Stimulated activated CD4-positive, alpha-beta T cell treated with anti-CD3 and anti-CD28 coated beads, Interleukin-12 subunit alpha, Interleukin-12 subunit beta, amount 100 ng/mL, for 48 hours (primary cell): ENCODE measurements at regions not wholly inside any gene's neighbourhood (a gene's known extent, or its start where the extent isn't known, plus 50 kb on each side); places are given as distances from the start of the nearest gene placed in this dataset.

ENCODE experiments used
- DNase-seq, 3 donors: peaks; one replicate each; pipeline ENCODE4 v3.0.0-alpha.2; 2020; ENCODE audit warnings: low read depth in 2 of 3, low spot score in 1 of 3

DNA sequence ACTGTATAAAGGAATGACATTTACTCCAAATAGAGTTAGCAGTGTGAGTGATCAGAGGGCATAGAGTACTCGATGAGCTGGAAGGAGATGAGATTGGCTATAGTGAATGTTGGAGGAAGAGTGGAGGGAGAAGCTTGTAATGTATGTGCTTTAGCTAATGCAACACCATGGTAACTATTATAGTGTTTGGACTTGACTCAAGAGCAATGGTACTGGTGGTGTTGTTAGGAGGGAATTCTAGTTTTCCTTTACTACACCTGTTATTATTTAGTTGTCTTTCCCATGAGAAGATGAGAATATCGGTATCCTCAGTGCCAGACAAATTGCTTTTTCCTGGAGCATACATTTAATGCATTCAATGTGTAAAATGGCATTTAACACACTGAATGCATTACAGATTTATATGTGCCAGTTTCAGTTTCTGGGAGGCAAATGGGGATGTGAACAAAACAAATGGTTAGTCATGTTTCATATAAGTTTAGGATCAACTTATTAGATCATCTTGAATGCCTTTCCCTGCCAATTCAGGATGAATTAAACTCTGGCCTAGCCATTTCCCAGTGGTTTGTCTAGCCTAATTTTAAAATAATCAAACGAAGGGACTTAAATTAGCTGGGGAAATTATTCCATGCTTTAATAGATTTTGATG lies 291.1 kb upstream of the ADAMTS5 start:
- DNase-seq = no peak

DNA sequence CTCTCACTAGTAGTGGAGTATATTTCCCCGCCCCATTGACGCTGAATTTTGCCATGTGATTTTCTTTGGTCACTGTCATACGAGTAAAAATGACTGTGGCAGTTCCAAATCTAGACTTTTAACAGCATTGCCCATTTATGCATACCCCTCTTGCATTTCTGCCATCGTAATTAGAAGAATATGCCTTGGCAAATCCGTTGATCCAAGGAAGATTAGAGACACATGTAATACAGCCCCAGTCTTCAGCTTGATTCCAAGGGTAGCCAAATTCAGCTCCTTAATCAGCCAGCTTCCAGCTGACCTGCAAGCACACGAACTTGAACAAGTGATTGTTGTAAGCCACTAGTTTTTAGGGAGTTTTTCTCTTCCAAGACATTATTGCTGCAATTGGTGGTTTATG lies 290.3 kb upstream of the ADAMTS5 start:
- DNase-seq = no peak

DNA sequence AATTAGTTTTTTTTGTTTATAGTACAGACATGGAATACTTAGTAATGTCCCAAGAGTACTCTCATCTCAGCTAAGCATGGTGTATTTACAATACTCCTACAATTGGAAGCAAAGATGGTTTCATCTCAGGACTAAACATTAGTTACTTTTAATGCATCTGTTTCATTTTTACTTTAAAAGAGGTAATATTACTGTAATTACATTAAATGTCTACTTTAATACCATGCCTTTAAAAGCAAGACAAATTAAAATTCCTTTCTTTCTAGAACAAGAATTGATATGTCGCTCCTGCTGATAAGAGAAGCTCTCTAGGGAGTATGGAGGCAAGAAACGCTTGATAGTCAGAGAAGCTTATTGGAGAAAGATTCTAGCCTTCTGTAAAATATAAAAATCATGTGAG lies 284.9 kb upstream of the ADAMTS5 start:
- no peak for DNase-seq

DNA sequence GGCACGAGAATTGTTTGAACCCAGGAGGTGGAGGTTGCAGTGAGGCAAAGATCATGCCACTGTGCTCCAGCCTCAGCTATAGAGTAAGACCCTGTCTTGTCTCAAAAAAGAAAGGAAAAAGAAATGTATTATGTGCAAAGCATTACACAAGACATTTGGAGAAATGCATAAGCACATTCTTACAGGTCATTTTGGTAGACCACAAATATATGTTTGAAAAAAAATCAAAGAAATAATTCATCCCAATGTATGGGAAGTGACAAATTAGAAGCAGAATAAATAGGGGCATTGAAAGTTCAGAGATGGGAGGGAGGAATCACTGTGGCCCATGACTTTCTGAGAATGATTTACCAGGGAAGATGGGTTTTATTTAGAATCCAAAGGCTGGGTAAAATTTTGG lies 283.5 kb upstream of the ADAMTS5 start:
- DNase-seq = no peak

GRCh38 chr21:27248814-27249213 lies 281.9 kb upstream of the ADAMTS5 start:
- no peak for DNase-seq

DNA sequence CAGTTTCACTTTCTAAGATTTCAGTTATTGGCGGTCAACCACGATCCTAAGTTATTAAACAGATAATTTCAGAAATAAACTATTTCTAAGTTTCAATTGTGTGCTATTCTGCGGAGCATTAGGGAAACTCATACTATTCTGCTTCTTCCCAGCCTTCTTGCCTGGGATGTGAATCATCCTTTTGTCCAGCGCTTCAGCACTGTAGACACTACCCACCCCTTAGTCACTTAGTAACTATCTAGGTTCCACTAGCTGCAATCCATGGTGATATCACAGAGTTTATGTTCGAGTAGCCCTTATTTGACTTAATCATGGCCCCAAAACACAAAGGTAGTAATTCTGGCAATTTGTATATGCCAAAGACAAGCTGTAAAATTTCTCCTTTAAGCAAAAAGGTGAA lies 279.9 kb upstream of the ADAMTS5 start:
- no peak for DNase-seq

DNA sequence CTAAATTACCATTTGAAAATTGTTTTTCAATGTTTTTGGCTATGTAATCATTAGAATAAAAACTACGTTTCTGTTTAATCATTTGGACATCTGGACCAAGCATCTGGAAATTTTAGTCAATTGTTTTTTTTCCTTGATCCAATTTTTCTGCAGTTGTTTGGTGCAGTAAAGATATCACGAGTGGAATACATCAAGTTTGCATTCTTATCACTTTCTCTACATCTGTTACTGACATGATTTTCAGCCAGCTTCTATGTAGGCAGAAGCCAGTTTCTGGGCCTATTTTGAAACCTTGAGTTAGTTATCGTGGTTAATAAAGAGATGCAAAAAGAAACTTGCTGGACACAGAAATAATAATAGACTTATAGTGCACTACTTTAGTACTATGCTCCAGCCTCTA lies 277.9 kb upstream of the ADAMTS5 start:
- no peak for DNase-seq

- DNase-seq = no peak
Observed at GRCh38 chr21:27244352-27244751, 277.5 kb upstream of the ADAMTS5 start.

GRCh38 chr21:27240839-27241238 lies 274.0 kb upstream of the ADAMTS5 start:
- no peak for DNase-seq

GRCh38 chr21:27233514-27234115 lies 266.7 kb upstream of the ADAMTS5 start:
- no peak for DNase-seq

DNA sequence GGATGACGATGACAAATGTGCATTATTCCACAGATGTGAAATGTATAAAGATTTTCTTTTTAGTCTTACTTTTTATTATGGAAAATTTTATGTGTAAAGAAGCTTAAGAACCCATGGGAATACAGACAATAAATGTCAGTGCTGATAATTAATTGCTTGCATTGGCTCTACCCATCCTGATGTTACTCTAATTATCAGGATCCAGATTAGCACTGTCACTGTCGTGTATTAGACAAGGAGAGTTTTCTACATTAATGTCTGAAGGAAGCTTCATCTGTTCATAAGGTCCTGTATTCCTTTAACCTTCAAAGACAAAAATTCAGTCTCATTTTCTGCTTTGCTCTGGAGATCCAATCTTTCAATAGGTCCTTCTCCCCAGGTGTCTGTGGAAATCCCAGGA lies 259.1 kb upstream of the ADAMTS5 start:
- DNase-seq = no peak

GRCh38 chr21:27225151-27225550 lies 258.3 kb upstream of the ADAMTS5 start:
- no peak for DNase-seq

DNA sequence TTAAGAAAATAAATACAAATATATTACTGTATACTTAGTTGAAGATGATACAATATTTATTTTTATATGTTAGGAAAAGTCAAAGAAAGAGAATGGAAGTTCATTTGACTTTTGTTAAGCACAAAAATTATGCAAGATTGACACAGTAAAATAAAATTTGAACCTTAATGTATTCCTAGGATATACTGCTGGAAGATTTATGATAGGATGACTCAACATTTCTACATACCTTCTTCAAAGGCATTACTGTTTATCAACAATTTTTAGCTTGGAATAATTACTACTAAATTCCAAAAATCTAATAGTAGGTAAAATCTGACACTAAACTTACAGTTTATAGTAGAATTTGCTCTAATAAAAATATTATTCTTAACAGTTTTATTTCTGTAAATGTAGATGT lies 257.3 kb upstream of the ADAMTS5 start:
- no peak for DNase-seq

DNA sequence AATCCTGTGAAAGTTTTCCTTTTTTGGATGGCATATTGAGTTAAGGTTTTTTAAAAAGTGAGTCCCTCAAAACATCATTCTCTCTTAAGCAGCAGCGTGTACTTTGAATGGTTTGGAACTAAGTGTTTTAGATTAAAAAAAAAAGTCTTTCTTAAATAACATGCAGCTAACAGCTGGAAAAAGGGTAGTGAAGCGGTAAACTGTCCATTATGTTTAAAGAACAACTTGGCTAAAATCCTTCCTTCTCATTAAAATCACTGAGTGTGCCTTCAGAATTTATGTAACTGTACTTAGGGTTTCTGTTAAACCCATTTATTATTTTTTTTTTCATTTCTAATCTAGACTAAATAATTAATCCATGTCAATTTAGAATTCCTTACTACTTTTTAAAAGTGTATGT lies 254.2 kb upstream of the ADAMTS5 start:
- DNase-seq = no peak

DNA sequence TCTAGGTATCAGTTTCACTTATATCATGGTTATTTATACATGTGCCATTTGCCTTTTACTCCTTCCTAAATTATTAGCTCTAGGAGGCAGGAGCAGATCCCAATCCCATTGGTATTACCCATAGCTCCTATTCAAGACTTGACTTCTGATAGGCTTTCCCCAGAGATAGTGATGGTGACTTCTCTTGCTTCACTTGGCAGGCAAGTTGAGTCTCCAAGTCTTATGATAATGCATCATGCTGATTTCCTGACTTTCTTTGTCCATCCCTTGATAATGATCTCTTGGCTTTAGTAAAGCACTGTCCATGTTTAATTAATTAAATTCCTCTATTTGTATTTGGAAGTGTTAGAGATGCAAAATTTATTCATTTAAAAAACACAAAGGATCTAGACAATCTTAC lies 253.5 kb upstream of the ADAMTS5 start:
- no peak for DNase-seq

DNA sequence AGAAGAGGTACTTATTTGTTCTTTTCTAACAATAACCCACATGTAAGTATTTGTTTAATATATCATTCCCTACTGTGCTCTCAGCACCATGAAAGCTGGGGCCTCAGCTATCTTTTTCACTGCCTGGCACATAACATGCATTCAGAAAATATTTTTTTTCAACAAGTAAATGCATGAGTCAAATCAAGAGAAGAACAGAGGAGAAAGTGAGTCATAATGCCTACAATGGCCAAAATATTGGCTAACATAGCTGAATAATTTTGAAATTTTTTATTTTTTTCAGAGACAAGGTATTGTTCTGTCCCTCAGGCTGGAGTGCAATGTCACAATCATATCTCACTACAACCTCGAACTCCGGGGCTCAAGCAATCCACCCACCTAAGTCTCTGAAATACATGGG lies 252.2 kb upstream of the ADAMTS5 start:
- DNase-seq = no peak

- no peak for DNase-seq
Observed at GRCh38 chr21:27213303-27213702, 246.4 kb upstream of the ADAMTS5 start.

DNA sequence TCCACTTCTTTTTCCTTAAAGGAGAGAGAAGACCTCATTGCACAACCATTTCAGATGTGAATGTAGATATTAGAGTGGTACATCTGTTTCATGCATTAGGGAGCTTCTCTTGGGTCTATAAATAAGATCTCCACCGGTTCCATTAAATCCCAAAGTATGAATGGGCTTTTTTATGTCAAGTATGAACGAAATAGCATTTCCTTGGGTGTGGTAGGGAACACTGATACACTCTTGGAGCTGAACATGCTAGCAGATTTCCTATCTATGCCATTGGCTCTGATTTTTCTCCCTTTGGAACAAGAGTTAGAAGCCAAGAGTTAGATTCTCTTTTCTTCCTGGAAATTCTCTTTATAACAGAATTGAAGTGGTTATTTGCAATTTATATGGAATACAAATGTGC lies 245.6 kb upstream of the ADAMTS5 start:
- DNase-seq = no peak

DNA sequence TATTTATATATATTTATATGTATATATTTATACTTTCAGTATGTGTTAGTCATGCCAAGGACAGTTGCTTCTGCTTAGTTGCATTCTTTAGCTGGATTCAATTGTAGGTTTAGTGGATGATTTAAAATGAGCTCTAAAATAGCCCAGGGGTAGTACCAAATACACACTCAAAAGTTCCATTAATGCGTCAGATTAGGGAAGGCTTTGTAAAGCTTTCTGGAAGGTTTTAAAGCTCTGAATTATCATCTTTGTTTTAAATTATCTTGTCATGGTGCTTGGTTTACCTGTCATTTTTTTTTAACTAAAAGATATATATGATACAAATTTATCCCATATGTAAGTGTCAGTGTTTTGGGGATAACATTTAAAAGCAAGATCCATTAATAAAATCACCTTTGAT lies 242.7 kb upstream of the ADAMTS5 start:
- DNase-seq = no peak

- no peak for DNase-seq
Observed at GRCh38 chr21:27206368-27206982, 239.6 kb upstream of the ADAMTS5 start.

GRCh38 chr21:27202301-27202700 lies 235.4 kb upstream of the ADAMTS5 start:
- DNase-seq = no peak

DNA sequence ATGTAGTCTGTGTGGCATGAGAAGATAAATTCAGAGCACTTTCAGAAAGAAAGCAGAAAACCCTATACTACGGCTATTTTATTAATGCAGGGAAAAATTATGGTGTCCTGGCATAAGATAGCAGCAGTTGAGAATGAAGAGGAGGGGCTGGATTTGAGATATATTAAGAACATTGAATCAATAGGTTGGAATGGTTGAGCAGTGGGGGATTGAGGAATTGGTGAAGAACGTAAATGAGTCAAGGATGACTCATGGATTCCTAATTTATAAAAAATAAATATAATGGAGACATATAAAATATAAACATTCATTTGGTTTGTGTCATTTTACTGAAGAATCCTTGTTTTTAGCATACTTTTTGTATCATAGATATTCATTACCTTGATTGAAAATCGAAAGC lies 234.3 kb upstream of the ADAMTS5 start:
- no peak for DNase-seq

DNA sequence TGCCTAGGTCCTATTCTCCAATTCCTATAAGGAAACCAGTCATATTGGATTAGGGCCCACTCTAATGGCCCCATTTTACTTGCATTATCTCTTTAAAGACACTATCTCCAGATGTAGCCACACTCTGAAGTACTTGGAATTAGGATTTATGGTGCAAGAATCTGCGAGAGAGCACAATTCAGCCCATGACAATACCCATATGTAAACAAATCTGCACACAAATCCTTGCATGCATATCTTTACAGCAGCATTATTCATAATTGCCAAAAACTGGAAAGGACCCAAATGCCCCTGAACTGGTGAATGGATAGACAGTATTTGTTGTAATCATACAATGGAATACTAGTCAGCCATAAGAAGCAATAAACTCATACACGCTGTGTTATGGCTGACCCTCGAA lies 229.8 kb upstream of the ADAMTS5 start:
- DNase-seq = no peak
